HG02759 (cell line): ENCODE measurements at regions not wholly inside any gene's neighbourhood (a gene's known extent, or its start where the extent isn't known, plus 50 kb on each side); places are given as distances from the start of the nearest gene placed in this dataset.

Source experiments
- ATAC-seq: cut with Tn5 transposase; IDR thresholded peaks from one replicate; pipeline ENCODE4 v1.9.1; 2021; ENCODE audit warnings: mild to moderate bottlenecking, moderate library complexity; ENCODE audit not compliant: unreplicated experiment

GRCh38 chr15:89400116-89400781, 65.6 kb upstream of the POLG start:
- ATAC-seq, result peak; percentile 16

GRCh38 chr15:89399238-89400115, 64.9 kb upstream of the POLG start:
- ATAC-seq, result peak; percentile 75

GRCh38 chr15:89398896-89399237, 64.2 kb upstream of the POLG start:
- ATAC-seq, result no peak

GRCh38 chr15:89397653-89398023, 63.0 kb upstream of the POLG start:
- ATAC-seq, result no peak

- ATAC-seq, result no peak
These were observed 62.4 kb upstream of the POLG start for GRCh38 chr15:89396723-89397652.

- ATAC-seq, result no peak
These were observed 61.4 kb upstream of the POLG start for GRCh38 chr15:89395996-89396395.

- ATAC-seq, result no peak
These were observed 60.8 kb upstream of the POLG start for GRCh38 chr15:89395461-89395871.

GRCh38 chr15:89395031-89395430, 60.4 kb upstream of the POLG start:
- no peak for ATAC-seq

- no peak for ATAC-seq
These were observed 58.4 kb upstream of the POLG start for GRCh38 chr15:89393056-89393455.

GRCh38 chr15:89391685-89392257, 57.1 kb upstream of the POLG start:
- ATAC-seq, result no peak

- no peak for ATAC-seq
These were observed 55.4 kb upstream of the POLG start for GRCh38 chr15:89389841-89390603.

- ATAC-seq, result no peak
These were observed 52.7 kb upstream of the POLG start for GRCh38 chr15:89387140-89387903.

- ATAC-seq, result no peak
These were observed 51.1 kb upstream of the POLG start for GRCh38 chr15:89385596-89386331.
